IMR-90 (cell line): ENCODE measurements at regions not wholly inside any gene's neighbourhood (a gene's known extent, or its start where the extent isn't known, plus 50 kb on each side); places are given as distances from the start of the nearest gene placed in this dataset.

ENCODE experiments used
- ATAC-seq: fragments of 200-7000 bp; cut with Tn5 transposase; 2 replicates; pipeline ENCODE4 v1.9.1; 2020; ENCODE audit warnings: low read depth, mild to moderate bottlenecking, moderate library complexity
- BruUV-seq: library from RNA; stranded (reverse); fragments of 400-500 nt; replicated peaks from 2 replicates; lab custom pipeline; 2021; lab: Mats Ljungman, UMichigan
- CTCF ChIA-PET: fragments of 300-600 bp; formaldehyde crosslinking; extraction: SDS; loops from one replicate; lab custom pipeline; 2021; ENCODE audit warnings: antibody characterized with exemption; lab: Yijun Ruan, JAX
- POLR2A ChIA-PET: fragments of 300-600 bp; sonication (Branson Sonifier 250); formaldehyde crosslinking; loops from one replicate; lab custom pipeline; 2022; ENCODE audit warnings: antibody characterized with exemption; ENCODE audit not compliant: unreplicated experiment; lab: Charles Lee
- DNase-seq: peaks from one replicate; pipeline ENCODE4 v3.0.0; 2013
- H2AFZ ChIP-seq: replicated peaks from 2 replicates; pipeline ENCODE3; 2013; ENCODE audit warnings: low read length, mild to moderate bottlenecking; ENCODE audit not compliant: poor library complexity
- H2AK5ac ChIP-seq: 2 replicates; pipeline ENCODE4 v1.6.1; 2013; ENCODE audit warnings: low read depth, low read length, inconsistent platforms
- H2AK9ac ChIP-seq: replicated peaks from 2 replicates; pipeline ENCODE3; 2013; ENCODE audit warnings: mild to moderate bottlenecking, low read depth, low read length, moderate library complexity; ENCODE audit not compliant: poor library complexity
- H2BK120ac ChIP-seq: 2 replicates; pipeline ENCODE4 v1.6.1; 2013; ENCODE audit warnings: low read depth, low read length, inconsistent platforms
- H2BK15ac ChIP-seq: 3 replicates; pipeline ENCODE4 v1.6.1; 2013; ENCODE audit warnings: low read depth, low read length, inconsistent platforms
- H2BK20ac ChIP-seq: 2 replicates; pipeline ENCODE4 v1.6.1; 2013; ENCODE audit warnings: low read depth, mild to moderate bottlenecking, inconsistent platforms, low read length, moderate library complexity
- H2BK5ac ChIP-seq: 2 replicates; pipeline ENCODE4 v1.6.1; 2013; ENCODE audit warnings: mild to moderate bottlenecking, low read depth, low read length, inconsistent platforms; ENCODE audit not compliant: poor library complexity, severe bottlenecking
- H3K14ac ChIP-seq: replicated peaks from 2 replicates; pipeline ENCODE4 v1.6.1; 2013; ENCODE audit warnings: low read depth, low read length, inconsistent platforms
- H3K18ac ChIP-seq: 2 replicates; pipeline ENCODE4 v1.6.1; 2013; ENCODE audit warnings: low read depth, low read length, control low read depth
- H3K23ac ChIP-seq: 2 replicates; pipeline ENCODE4 v1.6.1; 2013; ENCODE audit warnings: low read depth, low read length, inconsistent platforms
- H3K27ac ChIP-seq: 2 replicates; pipeline ENCODE4 v1.5.1; 2013; ENCODE audit warnings: mild to moderate bottlenecking, control low read depth, low read length; ENCODE audit not compliant: insufficient read depth
- H3K27me3 ChIP-seq: 2 replicates; pipeline ENCODE4 v1.6.1; 2013; ENCODE audit warnings: low read length; ENCODE audit not compliant: control insufficient read depth, insufficient read depth
- H3K36me3 ChIP-seq: 2 replicates; pipeline ENCODE4 v1.6.1; 2013; ENCODE audit warnings: low read length, mixed read lengths; ENCODE audit not compliant: control insufficient read depth, insufficient read depth
- H3K4ac ChIP-seq: 2 replicates; pipeline ENCODE4 v1.6.1; 2013; ENCODE audit warnings: low read depth, low read length, inconsistent platforms
- H3K4me1 ChIP-seq: 2 replicates; pipeline ENCODE4 v1.6.1; 2013; ENCODE audit warnings: low read length, mixed read lengths; ENCODE audit not compliant: control insufficient read depth, insufficient read depth
- H3K4me2 ChIP-seq: 2 replicates; pipeline ENCODE4 v1.6.1; 2013; ENCODE audit warnings: low read depth, mild to moderate bottlenecking, control low read depth, low read length, moderate library complexity
- H3K4me3 ChIP-seq: 2 replicates; pipeline ENCODE4 v1.5.1; 2013; ENCODE audit warnings: low read depth, mild to moderate bottlenecking, control low read depth, low read length, moderate library complexity; ENCODE audit not compliant: insufficient read depth
- H3K56ac ChIP-seq: 2 replicates; pipeline ENCODE4 v1.6.1; 2013; ENCODE audit warnings: low read length, inconsistent platforms; ENCODE audit not compliant: insufficient read depth; ENCODE audit errors: extremely low read depth
- H3K79me1 ChIP-seq, 2 experiments: 2 replicates each; pipeline ENCODE4 v1.6.1; 2013; ENCODE audit warnings: low read length in 2 of 2, inconsistent platforms in 1 of 2, low read depth in 1 of 2
- H3K9ac ChIP-seq: 2 replicates; pipeline ENCODE4 v1.6.1; 2013; ENCODE audit warnings: low read depth, low read length, control low read depth
- H3K9me1 ChIP-seq: 2 replicates; pipeline ENCODE4 v1.6.1; 2013; ENCODE audit warnings: low read length, inconsistent platforms; ENCODE audit not compliant: insufficient read depth
- H3K9me3 ChIP-seq: 2 replicates; pipeline ENCODE4 v1.6.1; 2013; ENCODE audit warnings: low read length; ENCODE audit not compliant: control insufficient read depth, insufficient read depth
- H4K20me1 ChIP-seq: 2 replicates; pipeline ENCODE4 v1.6.1; 2013; ENCODE audit warnings: low read length, inconsistent platforms; ENCODE audit not compliant: insufficient read depth
- H4K5ac ChIP-seq: 2 replicates; pipeline ENCODE4 v1.6.1; 2013; ENCODE audit warnings: mild to moderate bottlenecking, low read depth, low read length, control low read depth
- H4K8ac ChIP-seq, 2 experiments: 2 replicates each; pipeline ENCODE4 v1.6.1; 2013; ENCODE audit warnings: low read depth in 2 of 2, low read length in 2 of 2, control low read depth in 1 of 2, inconsistent platforms in 1 of 2
- H4K91ac ChIP-seq: 2 replicates; pipeline ENCODE4 v1.6.1; 2013; ENCODE audit warnings: low read depth, low read length, inconsistent platforms; ENCODE audit not compliant: insufficient read depth
- BHLHE40 ChIP-seq: fragments of 150-350 bp; IDR thresholded peaks from 2 replicates; pipeline ENCODE4 v1.6.1; 2016; ENCODE audit warnings: mild to moderate bottlenecking, low read depth, low read length
- CHD1 ChIP-seq: IDR thresholded peaks from 2 replicates; pipeline ENCODE4 v1.6.1; 2012; ENCODE audit warnings: low read depth, low read length, improper control_type of control experiment
- FOS ChIP-seq: fragments of 150-350 bp; IDR thresholded peaks from 2 replicates; pipeline ENCODE4 v1.6.1; 2016; ENCODE audit warnings: low read depth, low read length
- MAFK ChIP-seq: IDR thresholded peaks from 2 replicates; pipeline ENCODE4 v1.6.1; 2012; ENCODE audit warnings: low read depth, low read length, improper control_type of control experiment
- MAZ ChIP-seq: IDR thresholded peaks from 2 replicates; pipeline ENCODE4 v1.6.1; 2012; ENCODE audit warnings: low read depth, mild to moderate bottlenecking, low read length, improper control_type of control experiment, moderate library complexity, borderline replicate concordance
- MXI1 ChIP-seq: IDR thresholded peaks from 2 replicates; pipeline ENCODE4 v1.6.1; 2012; ENCODE audit warnings: low read depth, mild to moderate bottlenecking, low read length, moderate library complexity, borderline replicate concordance
- NFE2L2 ChIP-seq: fragments of 150-350 bp; IDR thresholded peaks from 2 replicates; pipeline ENCODE4 v1.6.1; 2016; ENCODE audit warnings: low read depth, mild to moderate bottlenecking, low read length
- POLR2A ChIP-seq: IDR thresholded peaks from 2 replicates; pipeline ENCODE4 v1.6.1; 2012; ENCODE audit warnings: mild to moderate bottlenecking, low read depth, low read length
- RAD21 ChIP-seq: IDR thresholded peaks from 2 replicates; pipeline ENCODE4 v1.6.1; 2012; ENCODE audit warnings: low read length, improper control_type of control experiment
- RCOR1 ChIP-seq: IDR thresholded peaks from 2 replicates; pipeline ENCODE4 v1.6.1; 2012; ENCODE audit warnings: mild to moderate bottlenecking, low read length, improper control_type of control experiment; ENCODE audit not compliant: insufficient replicate concordance
- SMC3 ChIP-seq: fragments of 150-350 bp; IDR thresholded peaks from 2 replicates; pipeline ENCODE4 v1.6.1; 2016; ENCODE audit warnings: low read depth, mild to moderate bottlenecking, antibody characterized with exemption, low read length, moderate library complexity
- WGBS, 2 experiments: methylation state at CpG; one replicate each; pipeline versions ENCODE4 v1.1.5 to v1.1.7; 2013; ENCODE audit warnings: missing lambda C conversion rate in 2 of 2; ENCODE audit not compliant: insufficient read length in 1 of 2; ENCODE audit errors: extremely low coverage in 2 of 2; 5-methylcytosine and 5-hydroxymethylcytosine counted together
- dilution Hi-C: fragments of 300-500 bp; cut with HindIII; formaldehyde crosslinking; loops from one replicate; pipeline ENCODE4 v1.14.3; 2018; ENCODE audit warnings: low sequenced_read_pairs; ENCODE audit not compliant: unreplicated experiment
- in situ Hi-C: fragments of 300-500 bp; cut with MboI; formaldehyde crosslinking; loops from 3 replicates; pipeline ENCODE4 v1.14.3; 2019; ENCODE audit warnings: low sequenced_read_pairs, inconsistent platforms, mixed read lengths
- intact Hi-C: fragments of 100-400 bp; cut with micrococcal nuclease; formaldehyde crosslinking; loops from 2 replicates; pipeline ENCODE4 v1.10.0; 2022
- TF ChIP-seq, protein P1 (sequence below): fragments of 150-350 bp; IDR thresholded peaks from 2 replicates; pipeline ENCODE4 v1.6.1; 2016; ENCODE audit warnings: low read depth, mild to moderate bottlenecking, low read length, moderate library complexity, borderline replicate concordance

DNA sequence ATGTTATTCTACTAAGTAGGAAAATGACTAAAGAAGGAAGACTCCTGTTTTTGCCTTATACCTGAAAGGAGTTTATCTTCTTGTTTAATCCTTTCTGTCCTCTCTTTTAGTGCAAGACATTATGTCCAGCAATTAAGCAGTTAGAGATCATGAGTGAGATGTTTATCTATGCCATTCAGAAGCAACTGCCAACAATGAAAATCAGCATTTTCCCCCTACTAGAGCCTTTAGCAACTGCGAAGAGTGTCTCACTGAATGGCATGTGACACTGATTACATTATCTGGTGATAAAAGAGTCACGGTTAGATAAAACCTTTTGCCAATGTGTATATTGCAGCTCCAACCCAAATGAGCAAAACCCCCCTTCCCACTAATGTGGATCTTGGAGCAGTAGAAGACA, 357.7 kb upstream of the SYT4 start:
- Histone ChIP-seq H2AFZ (no peak overlapping the region), H3K9me3 (no peaks in the 10 kb centered on the region), H3K56ac (no peak overlapping the region), H3K79me1 (no peaks in the 10 kb centered on the region), H2BK5ac (no peak overlapping the region), H2AK9ac (no peak overlapping the region), H4K20me1 (no peaks in the 10 kb centered on the region), H4K5ac (no peak overlapping the region), H3K4me2 (no peak overlapping the region), H3K18ac (no peak overlapping the region), H3K27ac (no peak overlapping the region), H3K4me3 (no peak overlapping the region), H3K14ac (no peak overlapping the region), H2AK5ac (no peak overlapping the region), H2BK20ac (no peak overlapping the region), H4K8ac (no peak overlapping the region), H3K4ac (no peak overlapping the region), H2BK120ac (no peak overlapping the region), H2BK15ac (no peak overlapping the region), H3K9ac (no peak overlapping the region), H3K23ac (no peak overlapping the region), H4K91ac (no peak overlapping the region), H3K36me3 (no peaks in the 10 kb centered on the region), H3K4me1 (no peaks in the 10 kb centered on the region), H3K9me1 (no peaks in the 10 kb centered on the region), H3K27me3 (no peaks in the 10 kb centered on the region)
- dilution Hi-C loops = no loop called here
- DNase-seq = no peak
- no CpG with 5 or more reads among the region's 2 CpGs for WGBS, 2 experiments
- ATAC-seq = no peak
- in situ Hi-C loops = loop anchor here (25.0 kb wide), 2 partner anchors 702 to 1752 kb away; no protein-coding TSS in a partner anchor
- TF ChIP-seq SMC3 (no peak), NFE2L2 (no peak), RAD21 (no peak), FOS (no peak), MAZ (no peak), POLR2A (no peak), RCOR1 (no peak), BHLHE40 (no peak), MXI1 (no peak), CHD1 (no peak), MAFK (no peak)
- TF ChIP-seq, protein P1, sequence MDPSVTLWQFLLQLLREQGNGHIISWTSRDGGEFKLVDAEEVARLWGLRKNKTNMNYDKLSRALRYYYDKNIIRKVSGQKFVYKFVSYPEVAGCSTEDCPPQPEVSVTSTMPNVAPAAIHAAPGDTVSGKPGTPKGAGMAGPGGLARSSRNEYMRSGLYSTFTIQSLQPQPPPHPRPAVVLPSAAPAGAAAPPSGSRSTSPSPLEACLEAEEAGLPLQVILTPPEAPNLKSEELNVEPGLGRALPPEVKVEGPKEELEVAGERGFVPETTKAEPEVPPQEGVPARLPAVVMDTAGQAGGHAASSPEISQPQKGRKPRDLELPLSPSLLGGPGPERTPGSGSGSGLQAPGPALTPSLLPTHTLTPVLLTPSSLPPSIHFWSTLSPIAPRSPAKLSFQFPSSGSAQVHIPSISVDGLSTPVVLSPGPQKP = no peak
- no TSS peak for BruUV-seq
- intact Hi-C loops = no loop called here
- ChIA-PET POLR2A (no interaction called here), CTCF (no interaction called here)
